ENCODE measurements at regions not wholly inside any gene's neighbourhood (a gene's known extent, or its start where the extent isn't known, plus 50 kb on each side); places are given as distances from the start of the nearest gene placed in this dataset.

- no peak overlapping the region for H3K4me3 ChIP-seq (ENCODE audit: control insufficient read depth, low read depth, low read length)
- DNase-seq (ENCODE audit: low read depth) = no peak
- TF ChIP-seq CTCF (IDR thresholded peaks at IDR 0.05; ENCODE audit: control insufficient read depth, insufficient read depth, low read depth, low read length, missing control alignments) = no peak
These were observed 126.3 kb upstream of the FBXO33 start for GRCh38 chr14:39558525-39558924.

DNA sequence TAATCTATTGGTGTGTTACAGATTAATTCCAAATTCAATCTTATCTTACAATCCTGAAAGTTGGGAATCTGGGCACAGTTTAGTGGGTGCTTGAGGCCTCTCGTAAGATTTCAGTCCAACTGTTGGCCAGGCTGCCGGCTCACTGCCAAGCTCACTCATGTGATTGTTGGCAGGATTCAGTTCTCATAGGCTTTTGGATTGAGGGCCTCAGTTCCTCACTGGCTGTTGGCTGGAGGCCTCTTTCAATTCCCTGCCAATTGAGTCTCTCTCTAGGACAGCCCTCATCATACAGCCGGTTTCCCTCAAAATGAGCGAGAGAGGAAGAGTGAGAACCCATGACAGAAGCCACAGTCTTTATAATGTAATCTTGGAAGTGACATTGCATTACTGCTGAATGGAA, 123.5 kb upstream of the FBXO33 start:
- no peak for TF ChIP-seq CTCF (IDR thresholded peaks at IDR 0.05; ENCODE audit: control insufficient read depth, insufficient read depth, low read depth, low read length, missing control alignments)
- no peak overlapping the region for H3K4me3 ChIP-seq (ENCODE audit: control insufficient read depth, low read depth, low read length)
- no peak for DNase-seq (ENCODE audit: low read depth)

DNA sequence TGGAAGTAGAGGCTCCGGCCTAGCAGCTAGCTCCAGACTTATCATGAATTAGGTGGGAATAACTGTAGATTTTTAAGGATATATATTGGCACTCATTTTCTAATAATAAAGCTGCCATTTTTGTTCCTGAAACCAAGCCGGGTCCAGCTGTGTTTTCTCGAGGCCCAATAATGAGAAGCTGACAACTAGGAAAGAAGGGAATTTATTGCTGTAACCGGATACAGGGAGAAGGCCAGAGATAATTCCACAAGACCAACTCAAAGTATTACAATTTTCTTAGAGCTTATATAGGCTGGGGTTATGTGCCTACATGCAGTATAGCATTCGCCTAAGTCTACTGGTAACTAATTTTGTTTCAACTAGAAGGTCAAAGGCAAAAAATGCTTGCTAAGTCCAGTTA, 122.3 kb upstream of the FBXO33 start:
- TF ChIP-seq CTCF (IDR thresholded peaks at IDR 0.05; ENCODE audit: control insufficient read depth, insufficient read depth, low read depth, low read length, missing control alignments) = no peak
- no peak for DNase-seq (ENCODE audit: low read depth)
- H3K4me3 ChIP-seq (ENCODE audit: control insufficient read depth, low read depth, low read length) = no peak overlapping the region

- TF ChIP-seq CTCF (IDR thresholded peaks at IDR 0.05; ENCODE audit: control insufficient read depth, insufficient read depth, low read depth, low read length, missing control alignments) = no peak
- H3K4me3 ChIP-seq (ENCODE audit: control insufficient read depth, low read depth, low read length) = no peak overlapping the region
- DNase-seq (ENCODE audit: low read depth) = no peak
These were observed 116.1 kb upstream of the FBXO33 start for GRCh38 chr14:39548358-39548757.

DNA sequence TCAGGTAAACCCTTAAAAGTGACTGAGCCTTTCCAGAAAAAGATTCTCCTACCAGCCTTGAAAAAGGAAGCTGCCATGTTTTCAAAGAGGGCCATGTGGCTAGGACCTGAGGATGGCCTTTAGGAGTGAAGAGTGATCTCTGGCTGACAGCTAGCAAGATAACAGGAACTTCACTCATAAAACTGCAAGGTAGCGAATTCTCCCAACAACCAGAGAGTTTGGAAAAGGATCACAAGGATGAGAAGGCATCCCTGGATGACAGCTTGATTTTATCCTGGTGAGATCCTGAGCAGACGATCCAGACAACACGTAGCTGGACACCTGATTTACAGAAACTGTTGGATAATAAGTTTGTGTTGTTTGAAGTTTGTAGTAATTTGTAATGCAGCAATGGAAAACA, 115.6 kb upstream of the FBXO33 start:
- DNase-seq (ENCODE audit: low read depth) = no peak
- TF ChIP-seq CTCF (IDR thresholded peaks at IDR 0.05; ENCODE audit: control insufficient read depth, insufficient read depth, low read depth, low read length, missing control alignments) = no peak
- H3K4me3 ChIP-seq (ENCODE audit: control insufficient read depth, low read depth, low read length) = no peak overlapping the region

GRCh38 chr14:39505812-39506211, 73.6 kb upstream of the FBXO33 start:
- no peak overlapping the region for H3K4me3 ChIP-seq (ENCODE audit: control insufficient read depth, low read depth, low read length)
- TF ChIP-seq CTCF (IDR thresholded peaks at IDR 0.05; ENCODE audit: control insufficient read depth, insufficient read depth, low read depth, low read length, missing control alignments) = no peak
- DNase-seq (ENCODE audit: low read depth) = no peak

DNA sequence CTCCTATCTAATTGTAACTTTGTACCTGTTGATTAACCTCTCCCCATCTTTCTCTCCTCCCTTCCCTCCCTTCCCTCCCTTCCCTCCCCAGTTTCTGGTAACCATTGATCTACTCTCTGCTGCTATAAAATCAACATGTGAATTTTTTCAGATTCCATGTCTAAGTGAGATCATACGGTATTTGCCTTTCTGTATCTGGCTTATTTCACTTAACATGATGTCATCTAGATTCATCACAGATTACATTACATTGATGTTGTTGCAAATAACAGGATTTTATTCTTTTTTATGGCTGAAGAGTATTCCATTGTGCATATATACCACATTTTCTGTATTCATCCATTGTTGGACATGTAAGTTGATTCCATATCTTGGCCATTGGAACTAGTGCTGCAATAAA, 68.0 kb upstream of the FBXO33 start:
- TF ChIP-seq CTCF (IDR thresholded peaks at IDR 0.05; ENCODE audit: control insufficient read depth, insufficient read depth, low read depth, low read length, missing control alignments) = no peak
- no peak for DNase-seq (ENCODE audit: low read depth)
- no peak overlapping the region for H3K4me3 ChIP-seq (ENCODE audit: control insufficient read depth, low read depth, low read length)

Measured in AG09309 (cell line).